22Rv1 (cell line): ENCODE measurements at regions not wholly inside any gene's neighbourhood (a gene's known extent, or its start where the extent isn't known, plus 50 kb on each side); places are given as distances from the start of the nearest gene placed in this dataset.

Experiments used
- CTCF ChIP-seq: fragments of 450-650 bp; IDR thresholded peaks from 2 replicates; pipeline ENCODE4 v1.5.1; 2017; ENCODE audit warnings: mild to moderate bottlenecking
- ZFX ChIP-seq: fragments of 450-650 bp; IDR thresholded peaks from 2 replicates; pipeline ENCODE4 v1.6.1; 2017; ENCODE audit warnings: antibody characterized with exemption, borderline replicate concordance

DNA sequence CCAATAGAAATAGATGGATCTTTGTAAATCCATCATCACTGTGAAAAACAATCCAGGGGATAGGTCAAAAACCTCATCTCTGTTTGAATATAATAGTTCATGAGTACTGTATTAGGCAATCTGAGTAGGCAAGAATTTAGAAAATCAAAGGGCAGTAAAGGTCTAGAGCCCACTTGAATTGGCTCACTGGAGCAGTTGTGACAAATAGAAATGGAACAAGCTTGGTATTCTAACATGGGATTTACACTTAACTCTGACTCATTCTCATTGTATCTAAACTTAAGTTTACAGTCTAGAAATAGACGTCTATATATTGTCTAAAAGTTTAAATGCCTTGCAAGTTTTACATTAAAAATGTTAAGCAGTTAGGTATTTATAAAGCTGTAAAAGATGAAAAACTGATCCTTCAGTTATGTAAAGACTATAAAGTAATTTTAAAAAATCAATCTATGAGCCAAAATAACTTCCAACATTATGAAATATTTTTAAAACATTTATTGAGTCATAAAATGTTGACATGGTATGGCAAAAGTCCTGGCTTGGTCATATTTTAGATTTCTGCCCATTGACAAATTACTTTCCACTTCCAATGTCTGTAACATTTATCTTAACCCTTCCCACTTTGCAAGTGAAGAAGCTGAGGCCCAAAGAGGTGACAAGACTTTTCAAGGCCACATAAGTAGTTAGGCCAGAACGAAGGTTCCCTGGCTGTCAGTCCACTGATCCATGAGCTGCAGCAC lies 203.7 kb upstream of the NREP start:
- TF ChIP-seq CTCF: no peak
- no peak for TF ChIP-seq ZFX
